ENCODE measurements at regions not wholly inside any gene's neighbourhood (a gene's known extent, or its start where the extent isn't known, plus 50 kb on each side); places are given as distances from the start of the nearest gene placed in this dataset.

DNA sequence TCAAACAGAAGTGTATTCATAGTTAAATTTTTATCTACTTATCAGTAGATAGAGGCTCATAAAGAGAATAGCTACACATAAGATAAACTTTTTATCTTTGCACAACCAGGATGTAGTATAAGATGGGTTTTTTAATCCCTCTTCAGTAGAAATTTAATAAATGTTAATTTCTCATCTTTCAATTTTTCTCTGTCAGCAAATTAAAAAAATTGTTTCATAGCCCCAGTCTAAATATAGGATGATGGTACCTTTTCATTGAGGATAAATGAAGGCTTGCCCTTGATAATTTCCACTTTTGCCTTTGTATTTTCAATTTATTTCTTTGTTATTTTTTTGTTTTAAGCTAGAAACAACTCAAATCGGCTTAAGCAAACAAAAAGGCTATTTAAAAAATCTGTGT lies 251.2 kb upstream of the NOX3 start:
- no peak for DNase-seq

DNA sequence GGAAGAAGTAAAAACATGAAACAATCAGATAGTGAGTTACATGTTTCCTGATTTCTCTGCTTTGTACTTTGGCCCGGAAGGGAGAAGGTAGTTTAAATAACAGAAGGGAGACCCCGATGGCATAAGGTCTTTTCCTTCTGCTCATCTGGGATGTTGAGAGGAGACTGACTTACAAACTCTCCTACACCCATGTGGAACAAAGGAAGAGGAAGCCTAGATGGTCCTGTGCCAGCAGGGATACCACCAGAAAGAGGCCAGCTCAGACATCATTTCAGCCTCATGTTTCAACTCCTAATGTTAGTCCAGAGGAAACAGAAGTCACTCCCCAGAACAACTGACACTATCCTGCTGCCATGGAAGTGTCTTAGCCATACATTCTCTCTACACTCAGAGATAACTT lies 250.7 kb upstream of the NOX3 start:
- no peak for DNase-seq

DNA sequence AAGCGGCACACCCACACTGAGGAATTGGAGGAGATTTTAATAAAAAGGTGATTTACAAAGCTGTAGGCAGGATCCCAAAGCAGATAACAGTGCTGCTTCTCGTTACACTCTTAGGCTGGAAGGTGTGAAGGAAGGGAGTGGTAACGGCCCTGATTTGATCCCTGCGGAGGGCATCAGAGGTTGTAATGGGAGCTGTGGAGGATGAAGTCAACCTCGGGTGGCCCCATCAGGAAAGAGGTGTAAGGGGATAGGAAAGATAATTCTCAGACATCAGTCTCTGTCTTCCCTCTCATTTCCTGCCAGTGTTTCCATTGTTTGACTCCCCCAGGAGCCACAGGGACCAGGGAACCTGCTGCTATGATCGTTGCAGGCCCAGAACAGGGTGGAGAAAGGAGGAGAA lies 245.7 kb upstream of the NOX3 start:
- no peak for DNase-seq

DNA sequence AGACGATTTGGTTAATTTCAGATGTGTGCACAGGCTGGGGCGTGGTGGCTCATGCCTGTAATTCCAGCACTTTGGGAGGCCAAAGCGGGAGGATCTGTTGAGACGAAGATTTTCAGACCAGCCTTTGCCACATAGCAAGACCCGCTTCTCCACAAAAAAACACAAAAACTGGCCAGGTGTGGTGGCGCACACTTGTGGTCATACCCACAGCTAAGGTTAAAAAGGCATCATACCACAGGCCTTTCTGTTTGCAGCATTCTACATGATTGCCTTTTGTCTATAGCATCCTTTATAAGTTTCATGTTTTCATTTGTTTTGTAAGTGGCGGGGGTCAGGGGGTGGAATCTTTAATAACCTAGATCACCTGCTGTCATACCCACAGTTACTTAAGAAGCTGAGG lies 239.9 kb upstream of the NOX3 start:
- no peak for DNase-seq

DNA sequence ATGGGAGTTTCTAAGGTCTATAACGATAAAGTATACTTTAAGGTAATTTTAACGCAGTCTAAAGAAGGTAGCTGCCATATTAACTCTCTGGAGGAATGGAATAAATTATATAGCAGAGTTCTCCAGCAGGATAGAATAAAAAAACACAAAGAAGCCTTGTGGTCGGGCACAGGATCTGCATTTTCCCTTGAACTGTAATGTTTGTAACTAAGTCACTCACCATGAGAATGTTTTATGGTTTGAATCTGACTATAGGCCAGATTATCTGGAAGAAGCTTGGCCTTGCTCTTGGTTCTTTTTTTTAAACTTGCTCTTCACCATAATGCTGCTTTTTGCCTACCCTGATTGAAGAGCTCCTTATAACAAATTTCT lies 238.8 kb upstream of the NOX3 start:
- DNase-seq: no peak

DNA sequence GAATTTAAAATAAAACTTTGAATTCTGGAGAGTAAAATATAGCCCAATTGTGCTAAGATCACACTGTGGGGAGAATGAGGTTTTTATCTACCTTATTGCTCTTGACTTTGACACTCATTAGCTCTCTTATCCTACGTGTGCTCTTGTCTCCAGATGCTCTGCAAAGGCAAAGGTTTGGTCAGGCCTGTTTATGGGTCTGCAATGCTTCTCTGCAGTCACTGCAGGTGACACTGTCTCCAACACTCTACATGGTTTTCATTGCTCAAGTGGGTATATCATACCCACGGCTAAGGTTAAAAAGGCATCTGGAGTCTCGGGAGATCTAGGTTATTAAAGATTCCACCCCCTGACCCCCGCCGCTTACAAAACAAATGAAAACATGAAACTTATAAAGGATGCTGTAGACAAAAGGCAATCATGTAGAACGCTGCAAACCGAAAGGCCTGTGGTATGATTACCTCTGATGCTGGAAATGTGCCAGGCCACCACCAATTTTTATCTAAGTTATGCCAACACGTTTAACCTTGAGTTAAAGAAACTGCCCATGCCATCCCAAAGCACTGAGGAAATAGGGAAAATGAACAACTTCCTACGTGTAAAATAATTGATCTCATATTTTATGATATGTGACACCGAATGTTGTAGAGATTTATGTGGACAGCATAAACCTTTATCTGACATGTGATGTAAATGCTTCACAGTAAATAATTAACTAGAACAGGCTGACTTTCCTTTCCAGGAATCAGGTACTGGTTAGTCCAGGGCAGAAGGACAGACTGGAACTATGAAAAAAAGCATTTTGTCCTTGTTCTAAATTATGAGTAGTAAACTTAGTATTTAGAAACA lies 238.2 kb upstream of the NOX3 start:
- no peak for DNase-seq

DNA sequence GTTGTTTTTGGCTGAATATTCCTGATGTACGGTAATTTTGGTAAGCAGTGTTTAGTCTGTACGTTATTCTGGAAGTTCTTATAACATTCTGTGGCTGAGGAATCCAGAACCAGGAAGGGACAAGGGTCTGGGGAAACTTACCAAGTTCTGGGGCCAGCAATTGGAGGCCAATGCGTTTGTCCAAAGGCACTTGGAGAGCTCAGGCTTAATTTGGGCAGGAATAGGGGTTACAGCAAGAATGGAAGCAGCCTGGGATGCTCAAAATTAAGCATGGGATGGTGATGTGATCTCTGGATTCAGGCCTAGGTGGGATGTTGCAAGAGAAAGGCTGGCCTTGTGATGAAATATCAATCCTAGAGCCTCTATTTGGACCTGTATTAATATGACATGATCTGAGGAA lies 235.2 kb upstream of the NOX3 start:
- no peak for DNase-seq

DNA sequence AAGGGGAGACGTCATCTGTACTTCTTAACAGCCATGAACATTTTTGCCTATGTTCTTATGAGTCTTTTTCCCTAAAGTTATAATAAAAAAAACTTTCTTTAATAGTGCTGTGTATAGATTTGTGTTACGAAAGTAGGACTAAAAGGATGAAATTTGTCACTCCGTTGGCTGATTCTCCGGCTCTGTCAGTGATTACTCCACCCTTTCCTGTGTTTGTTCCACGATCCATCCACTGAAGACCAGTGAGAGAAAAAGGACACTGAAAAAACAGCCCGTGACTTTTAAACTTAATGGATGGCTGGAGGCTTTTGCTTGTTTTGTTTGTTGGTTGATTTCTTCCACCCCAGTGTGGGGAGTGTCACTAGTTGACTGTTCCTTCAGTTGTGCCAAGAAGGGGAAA lies 232.0 kb upstream of the NOX3 start:
- DNase-seq: no peak

DNA sequence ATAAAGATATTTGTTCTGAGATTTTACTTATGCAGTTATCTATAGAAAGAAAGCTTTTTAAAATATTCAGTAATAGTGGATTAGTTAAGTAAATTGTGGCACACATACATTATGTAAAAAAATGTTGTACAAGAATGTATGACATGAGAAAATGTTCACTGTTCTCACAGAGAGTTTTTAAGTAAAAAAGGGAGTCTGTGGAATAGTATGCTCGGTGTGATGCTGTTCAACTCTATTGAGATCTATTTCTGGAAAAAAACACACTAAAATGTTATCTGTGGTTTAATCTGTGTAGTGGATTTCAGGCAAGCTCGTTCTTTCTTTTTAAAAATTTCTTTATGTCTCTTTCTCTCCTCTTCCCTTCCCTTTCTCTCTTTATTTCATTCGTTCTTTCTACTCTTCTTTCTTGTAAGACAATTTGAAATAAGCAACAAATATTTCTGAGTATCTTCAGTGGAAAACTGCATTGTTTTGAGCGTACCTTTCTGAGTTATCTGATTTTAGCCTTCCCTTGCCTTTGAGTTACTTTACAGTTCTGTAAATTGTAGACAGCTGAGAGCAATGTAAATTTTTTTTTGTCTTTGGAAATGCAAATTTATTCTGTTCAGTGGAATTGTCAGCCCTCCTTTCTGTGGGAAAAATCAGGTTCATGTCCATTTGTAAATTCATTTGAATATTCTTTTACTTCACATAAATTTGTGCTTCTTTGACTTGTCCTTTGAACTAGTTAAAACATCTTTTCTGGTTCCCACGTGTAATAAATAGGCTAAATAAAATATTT lies 229.0 kb upstream of the NOX3 start:
- no peak for DNase-seq

DNA sequence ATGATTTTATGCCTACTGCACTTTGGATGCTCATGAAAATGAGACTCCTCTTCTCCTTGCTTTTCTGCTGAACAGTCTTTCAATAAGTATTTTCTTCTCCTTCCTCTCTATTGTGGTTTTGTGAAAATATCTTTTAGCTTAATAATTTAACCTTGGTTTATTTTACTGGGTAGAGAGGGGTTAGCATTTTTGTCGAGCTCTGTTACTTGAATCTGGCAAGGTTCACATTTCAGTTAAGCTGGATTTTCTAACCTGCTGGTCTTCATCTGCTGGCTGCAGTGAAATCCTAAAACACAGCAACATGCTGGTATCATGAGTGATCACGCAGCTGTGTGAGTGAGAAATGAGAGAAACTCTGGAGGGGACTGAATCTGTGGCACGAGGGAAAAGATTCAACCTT lies 222.7 kb upstream of the NOX3 start:
- DNase-seq: no peak

DNA sequence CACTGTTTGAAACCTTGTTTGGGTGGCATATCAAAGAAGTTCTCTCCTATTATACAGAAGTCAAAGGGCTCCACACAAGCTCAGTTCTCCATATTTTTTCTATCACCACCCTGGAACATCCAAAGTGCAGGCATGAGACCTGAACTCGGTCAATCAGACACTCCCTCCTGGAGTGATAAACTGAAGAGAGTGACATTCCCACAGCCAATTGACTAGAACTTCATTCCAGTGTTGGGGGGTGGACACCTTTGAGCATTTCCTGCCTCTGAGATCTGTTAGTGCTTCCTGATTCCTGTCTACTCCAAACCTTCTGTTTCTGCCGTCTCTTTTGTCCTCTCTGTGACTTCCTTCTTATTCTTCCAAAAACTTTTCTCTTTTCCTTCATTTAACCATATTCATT lies 220.7 kb upstream of the NOX3 start:
- DNase-seq: no peak

DNA sequence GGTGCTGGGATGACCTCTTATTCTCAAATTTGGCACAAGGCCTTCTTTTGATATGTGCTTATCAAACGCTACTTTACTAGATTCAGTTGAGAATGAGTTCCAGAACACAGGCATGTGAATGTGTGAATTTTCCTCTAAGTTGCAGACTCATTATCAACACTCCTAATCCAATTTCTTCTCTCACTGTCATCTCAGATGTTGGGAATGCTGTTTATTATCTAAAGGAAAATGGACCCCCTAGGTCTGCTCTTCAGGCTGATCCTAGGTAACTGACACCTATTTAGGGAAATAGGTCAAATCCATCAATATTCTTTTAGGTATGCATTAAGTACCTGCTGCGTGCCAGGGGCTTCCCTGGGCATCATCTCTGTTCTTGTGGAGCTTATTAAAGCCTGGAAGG lies 215.0 kb upstream of the NOX3 start:
- no peak for DNase-seq

DNA sequence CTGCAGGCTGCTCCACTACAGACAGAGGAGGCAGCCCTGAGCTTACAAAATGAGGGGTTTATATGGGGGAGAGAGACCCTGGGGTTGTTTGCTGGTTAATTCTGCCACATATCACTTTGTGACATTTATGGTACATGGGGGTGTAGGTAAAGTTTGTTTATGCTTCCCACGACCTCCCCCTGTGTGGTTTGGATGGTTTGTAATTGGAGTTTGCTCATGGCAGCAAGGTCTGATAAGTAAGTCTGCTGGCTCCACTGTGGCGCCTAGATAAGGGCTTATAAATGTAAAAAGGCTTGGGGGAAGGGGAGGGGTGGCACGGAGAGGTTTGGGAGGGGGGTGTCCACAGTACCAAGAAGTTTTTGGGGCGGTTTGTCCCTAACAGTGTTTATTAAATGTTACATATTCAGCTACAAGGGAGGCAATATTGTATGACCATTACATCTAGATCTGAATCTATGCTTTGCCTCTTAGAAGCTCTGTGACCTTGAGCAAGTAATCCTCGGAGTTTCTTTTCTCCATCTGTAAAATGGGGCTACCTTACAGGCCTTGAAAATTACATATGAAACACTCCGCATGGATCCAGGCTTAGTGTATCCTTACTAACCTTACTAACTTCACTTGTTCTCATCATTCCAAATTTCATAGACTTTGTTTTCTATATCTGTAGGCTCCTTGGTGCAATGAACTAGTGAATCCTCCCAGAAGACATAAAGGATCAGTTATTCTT lies 204.8 kb upstream of the NOX3 start:
- no peak for DNase-seq

DNA sequence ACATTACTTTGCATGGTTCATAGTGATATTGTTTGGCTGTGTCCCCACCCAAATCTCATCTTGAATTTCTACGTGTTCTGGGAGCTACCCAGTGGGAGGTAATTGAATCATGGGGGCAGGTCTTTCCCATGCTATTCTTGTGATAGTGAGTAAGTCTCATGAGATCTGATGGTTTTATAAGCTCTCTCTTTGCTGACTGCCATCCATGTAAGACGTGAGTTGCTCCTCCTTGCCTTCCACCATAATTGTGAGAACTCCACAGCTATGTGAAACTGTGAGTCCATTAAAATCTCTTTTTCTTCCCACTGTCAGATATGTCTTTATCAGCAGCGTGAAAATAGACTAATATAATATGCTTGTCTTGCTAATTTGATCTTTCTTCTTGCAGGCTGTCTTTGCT lies 200.4 kb upstream of the NOX3 start:
- DNase-seq: no peak

DNA sequence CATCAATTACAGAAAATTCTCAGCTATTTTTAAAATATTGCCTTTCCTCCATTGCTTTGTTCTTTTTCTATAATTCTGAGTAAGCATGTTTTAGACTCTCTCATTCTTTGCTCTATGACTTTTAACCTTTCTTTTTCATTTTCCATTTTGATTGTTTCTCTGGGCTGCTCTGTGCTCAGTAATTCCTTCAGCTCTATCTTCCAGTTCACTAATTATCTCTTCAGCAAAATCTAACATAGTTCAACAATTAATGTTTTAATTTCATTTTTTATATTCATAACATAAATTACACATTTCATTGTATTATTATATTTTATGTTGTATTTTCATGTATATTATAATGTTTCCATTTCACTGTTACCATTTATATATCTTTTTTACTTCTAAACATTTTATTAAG lies 198.8 kb upstream of the NOX3 start:
- DNase-seq: no peak

DNA sequence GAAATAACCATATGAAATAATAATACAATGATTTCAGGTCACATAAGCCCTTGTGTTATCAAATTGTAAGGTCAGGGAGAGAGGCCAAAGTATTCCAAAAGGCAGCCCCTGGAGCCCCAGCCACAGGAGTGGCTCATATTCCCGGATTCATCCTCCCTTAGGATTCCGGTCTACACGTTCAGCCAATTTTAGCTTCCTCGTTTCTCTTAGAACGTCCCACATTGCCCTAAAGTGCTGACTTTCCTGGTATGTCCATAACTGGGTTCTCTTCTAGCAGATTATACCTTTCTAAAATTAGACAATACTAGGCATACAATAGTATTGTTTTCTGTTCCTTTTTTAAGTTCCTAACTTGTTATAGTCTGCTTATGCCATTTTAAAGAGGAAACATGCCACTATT lies 192.7 kb upstream of the NOX3 start:
- no peak for DNase-seq

DNA sequence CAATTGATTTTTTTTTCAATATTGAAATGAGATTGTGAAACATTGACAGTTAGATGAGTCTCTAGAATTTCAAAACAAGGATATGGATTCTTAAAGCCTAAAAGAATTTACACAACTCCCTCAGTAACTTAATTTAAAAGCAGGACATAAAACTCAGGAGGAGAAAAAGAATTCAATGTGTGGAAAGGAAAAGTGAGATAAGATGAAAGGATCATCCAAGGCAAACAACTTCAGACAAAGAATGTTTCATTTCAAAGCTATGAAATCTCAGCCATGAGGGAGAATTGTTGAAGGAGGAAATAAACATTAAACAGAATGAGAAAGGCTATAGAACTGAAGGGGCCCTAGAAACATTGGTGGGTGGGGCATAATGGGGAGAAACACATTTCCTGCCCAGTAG lies 191.7 kb upstream of the NOX3 start:
- no peak for DNase-seq

DNA sequence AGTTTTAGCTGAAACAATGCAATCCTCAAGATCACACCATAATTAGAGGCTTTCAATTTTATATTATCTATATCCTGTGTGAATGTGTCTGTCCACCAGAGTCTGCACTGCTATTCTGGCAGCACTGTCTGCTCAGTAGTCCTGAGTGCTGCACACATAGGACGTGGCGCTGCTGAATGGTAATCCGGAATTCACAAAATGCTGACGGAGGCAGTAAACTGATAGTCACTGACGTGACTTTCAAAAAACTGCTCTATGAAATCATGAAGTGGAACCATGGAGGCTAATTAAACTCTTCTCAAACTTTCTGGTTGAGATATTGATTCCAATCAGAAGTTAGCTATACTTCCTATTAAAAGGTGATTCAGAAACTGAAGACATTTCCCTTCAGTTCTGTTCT lies 190.8 kb upstream of the NOX3 start:
- DNase-seq: peak; percentile 44

DNA sequence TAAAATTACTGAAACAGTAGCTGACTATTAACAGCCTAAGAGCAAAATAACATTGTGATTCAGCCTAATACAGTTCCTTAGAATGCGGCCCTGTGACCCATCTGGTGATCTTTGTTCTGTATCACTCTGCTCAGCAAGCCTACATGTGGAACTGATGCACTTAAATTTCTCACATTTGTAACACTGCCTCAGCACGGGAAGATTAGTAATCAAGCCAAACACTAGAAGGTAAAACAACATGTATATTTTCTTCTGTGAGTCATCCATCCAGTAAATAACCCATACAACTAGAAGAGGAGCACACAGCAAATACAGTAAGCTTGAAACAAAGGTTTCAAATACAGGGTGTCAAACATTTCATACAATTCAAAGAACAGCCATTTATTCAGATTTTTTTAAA lies 189.7 kb upstream of the NOX3 start:
- no peak for DNase-seq

DNA sequence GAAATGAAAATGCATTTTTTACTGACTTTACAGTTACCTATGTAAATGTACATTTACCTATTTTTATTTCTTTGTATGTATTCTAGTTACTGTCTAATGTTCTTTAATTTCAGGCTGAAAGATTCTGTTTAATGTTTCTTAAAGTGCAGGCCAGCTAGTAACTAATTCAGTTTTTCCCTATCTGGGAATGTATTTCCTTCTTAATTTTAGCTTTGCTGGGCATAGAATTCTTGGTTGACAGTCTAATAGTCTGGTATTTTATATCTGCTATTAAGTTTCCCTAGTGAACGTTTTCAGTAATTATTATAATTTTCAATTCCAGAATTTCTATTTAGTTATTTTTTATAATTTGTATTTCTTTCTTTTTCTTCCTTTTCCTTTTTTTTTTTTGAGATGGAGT lies 186.0 kb upstream of the NOX3 start:
- no peak for DNase-seq

DNA sequence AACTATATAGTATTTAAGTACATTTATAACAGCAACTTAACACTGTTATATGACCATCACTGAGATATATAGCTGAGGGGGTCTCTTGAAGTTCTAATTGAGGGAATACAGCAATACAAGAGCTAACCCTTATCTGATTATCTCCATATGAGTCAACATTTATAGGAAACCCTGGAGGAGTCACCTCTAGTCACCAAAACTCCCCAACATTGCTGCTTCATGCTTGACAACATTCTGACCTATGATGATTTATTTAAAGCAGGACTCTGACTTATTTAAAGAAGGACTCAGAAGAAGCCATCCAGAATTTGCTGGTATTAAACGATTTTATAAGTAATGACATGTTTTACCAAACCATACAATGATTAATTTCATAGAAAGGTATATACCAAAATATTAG lies 182.6 kb upstream of the NOX3 start:
- DNase-seq: no peak

DNA sequence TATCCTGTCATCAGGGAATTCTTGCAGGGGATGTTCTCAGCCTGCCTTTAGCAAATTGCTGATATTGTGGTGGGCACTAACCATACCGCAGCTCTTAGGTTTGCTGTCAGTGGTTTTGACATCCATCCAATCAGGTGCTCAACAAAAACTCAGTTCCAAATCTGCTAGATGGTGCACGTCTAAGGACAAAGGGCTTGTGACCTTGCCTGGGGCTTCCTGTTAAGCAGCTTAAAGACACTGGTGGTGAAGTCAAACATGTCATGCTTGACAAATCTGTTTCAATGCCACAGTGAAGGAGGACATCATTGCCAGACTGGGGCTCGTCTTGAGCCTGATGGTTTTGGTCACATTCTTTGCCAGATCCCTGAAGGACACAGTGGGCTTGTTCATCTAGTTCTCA lies 179.8 kb upstream of the NOX3 start:
- DNase-seq: no peak

DNA sequence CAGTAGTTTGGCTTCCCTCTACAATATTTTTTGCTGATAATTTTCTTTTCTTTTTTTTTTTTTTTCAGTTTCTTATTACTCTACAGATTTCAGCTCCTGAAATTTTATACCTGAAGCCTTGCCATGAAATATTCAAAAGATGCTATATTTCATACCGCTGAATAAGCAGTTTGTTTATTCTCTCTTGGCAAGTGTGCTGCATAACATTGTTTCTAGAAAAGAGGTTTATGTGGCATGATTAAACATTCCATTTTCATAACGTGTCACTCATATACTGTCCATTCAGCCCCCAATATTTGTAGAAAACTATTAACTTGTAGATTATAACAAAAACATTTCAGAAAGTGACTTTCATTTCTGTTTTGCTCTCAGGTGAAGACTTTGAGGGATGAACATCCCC lies 174.4 kb upstream of the NOX3 start:
- no peak for DNase-seq

DNA sequence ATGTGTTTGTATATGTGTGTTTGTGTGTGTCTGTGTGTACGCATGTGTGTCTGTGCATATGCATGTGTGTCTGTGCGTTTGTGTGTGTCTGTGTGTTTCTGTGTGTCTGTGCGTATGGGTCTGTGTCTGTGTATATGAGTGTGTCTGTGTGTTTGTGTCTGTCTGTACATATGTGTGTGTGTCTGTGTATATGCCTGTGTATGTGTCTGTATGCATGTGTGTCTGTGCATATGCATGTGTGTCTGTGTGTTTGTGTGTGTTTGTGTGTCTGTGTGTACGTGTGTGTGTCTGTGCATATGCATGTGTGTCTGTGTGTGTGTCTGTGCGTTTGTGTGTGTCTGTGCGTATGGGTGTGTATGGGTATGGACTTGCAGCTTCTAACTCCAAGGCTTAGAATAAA lies 174.0 kb upstream of the NOX3 start:
- no peak for DNase-seq

Data from left hindlimb (tissue), 1 donor.